ENCODE measurements at regions not wholly inside any gene's neighbourhood (a gene's known extent, or its start where the extent isn't known, plus 50 kb on each side); places are given as distances from the start of the nearest gene placed in this dataset.

DNA sequence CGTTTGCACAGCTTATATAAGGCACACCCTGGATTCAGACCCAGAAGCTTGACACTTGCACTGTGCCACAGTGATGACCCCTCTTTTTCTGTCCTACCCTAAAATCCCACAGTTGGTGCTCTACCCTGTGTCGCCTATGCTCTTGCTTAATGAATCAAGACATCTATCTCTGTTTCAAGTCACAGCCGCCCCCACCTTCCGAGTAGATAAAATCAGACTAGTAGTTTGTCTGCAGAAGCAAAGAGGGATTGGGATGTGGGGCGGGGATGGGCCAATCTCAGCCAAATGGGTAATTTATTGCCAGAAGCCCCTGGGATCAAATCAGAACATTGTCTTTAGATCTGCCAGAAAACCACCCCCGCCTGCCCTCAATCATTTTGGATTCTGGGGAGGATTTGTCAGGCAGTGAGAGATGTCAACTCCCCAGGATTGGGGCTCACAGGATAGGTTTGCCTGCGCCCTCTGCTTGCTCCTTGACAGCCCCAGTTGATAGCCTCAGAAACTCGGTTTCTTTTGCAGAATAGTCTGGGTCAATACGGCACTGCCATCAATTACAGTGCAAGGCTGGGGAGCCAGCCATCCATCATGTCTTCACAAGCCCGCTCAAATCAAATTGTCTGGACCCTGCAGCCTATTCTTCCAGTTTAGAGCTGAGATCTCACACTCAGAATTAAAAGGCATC, 520.8 kb downstream of the GRIN2A start:
- TF ChIP-seq YY1 (IDR thresholded peaks at IDR 0.05; ENCODE audit: low read depth) (no peak), EP300 (IDR thresholded peaks at IDR 0.05; ENCODE audit: borderline replicate concordance) (no peak), MAX (IDR thresholded peaks at IDR 0.05) (no peak), EGR1 (IDR thresholded peaks at IDR 0.05) (no peak), TAF1 (IDR thresholded peaks at IDR 0.05; ENCODE audit: low read depth) (no peak), RAD21 (IDR thresholded peaks at IDR 0.05; ENCODE audit: low read depth) (no peak), CEBPB (IDR thresholded peaks at IDR 0.05) (no peak), TCF12 (IDR thresholded peaks at IDR 0.05; ENCODE audit: low read depth) (no peak), CREB1 (IDR thresholded peaks at IDR 0.05; ENCODE audit: low read depth) (no peak), FOXM1 (IDR thresholded peaks at IDR 0.05; ENCODE audit: borderline replicate concordance, low read depth) (no peak), NFIC (IDR thresholded peaks at IDR 0.05) (no peak)
- TF ChIP-seq, protein P1, sequence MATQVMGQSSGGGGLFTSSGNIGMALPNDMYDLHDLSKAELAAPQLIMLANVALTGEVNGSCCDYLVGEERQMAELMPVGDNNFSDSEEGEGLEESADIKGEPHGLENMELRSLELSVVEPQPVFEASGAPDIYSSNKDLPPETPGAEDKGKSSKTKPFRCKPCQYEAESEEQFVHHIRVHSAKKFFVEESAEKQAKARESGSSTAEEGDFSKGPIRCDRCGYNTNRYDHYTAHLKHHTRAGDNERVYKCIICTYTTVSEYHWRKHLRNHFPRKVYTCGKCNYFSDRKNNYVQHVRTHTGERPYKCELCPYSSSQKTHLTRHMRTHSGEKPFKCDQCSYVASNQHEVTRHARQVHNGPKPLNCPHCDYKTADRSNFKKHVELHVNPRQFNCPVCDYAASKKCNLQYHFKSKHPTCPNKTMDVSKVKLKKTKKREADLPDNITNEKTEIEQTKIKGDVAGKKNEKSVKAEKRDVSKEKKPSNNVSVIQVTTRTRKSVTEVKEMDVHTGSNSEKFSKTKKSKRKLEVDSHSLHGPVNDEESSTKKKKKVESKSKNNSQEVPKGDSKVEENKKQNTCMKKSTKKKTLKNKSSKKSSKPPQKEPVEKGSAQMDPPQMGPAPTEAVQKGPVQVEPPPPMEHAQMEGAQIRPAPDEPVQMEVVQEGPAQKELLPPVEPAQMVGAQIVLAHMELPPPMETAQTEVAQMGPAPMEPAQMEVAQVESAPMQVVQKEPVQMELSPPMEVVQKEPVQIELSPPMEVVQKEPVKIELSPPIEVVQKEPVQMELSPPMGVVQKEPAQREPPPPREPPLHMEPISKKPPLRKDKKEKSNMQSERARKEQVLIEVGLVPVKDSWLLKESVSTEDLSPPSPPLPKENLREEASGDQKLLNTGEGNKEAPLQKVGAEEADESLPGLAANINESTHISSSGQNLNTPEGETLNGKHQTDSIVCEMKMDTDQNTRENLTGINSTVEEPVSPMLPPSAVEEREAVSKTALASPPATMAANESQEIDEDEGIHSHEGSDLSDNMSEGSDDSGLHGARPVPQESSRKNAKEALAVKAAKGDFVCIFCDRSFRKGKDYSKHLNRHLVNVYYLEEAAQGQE (IDR thresholded peaks at IDR 0.05; ENCODE audit: low read depth) = no peak

All from Ishikawa (cell line).